Esophagus muscularis mucosa (tissue), 2 donors: ENCODE measurements at regions not wholly inside any gene's neighbourhood (a gene's known extent, or its start where the extent isn't known, plus 50 kb on each side); places are given as distances from the start of the nearest gene placed in this dataset.

Experiments
- EP300 ChIP-seq: sonication (generic); formaldehyde crosslinking; IDR thresholded peaks from one replicate; pipeline ENCODE4 v1.6.1; 2017; ENCODE audit warnings: antibody characterized with exemption
- POLR2A ChIP-seq: fragments of 450-650 bp; IDR thresholded peaks from one replicate; pipeline ENCODE4 v1.6.1; 2017; ENCODE audit warnings: antibody characterized with exemption, moderate library complexity, mild to moderate bottlenecking, low read depth

- no peak for TF ChIP-seq POLR2A
- no peak for TF ChIP-seq EP300
Observed at GRCh38 chr6:90397047-90397446, 100.4 kb upstream of the BACH2 start.
